Muscle of back (tissue), 3 donors: ENCODE measurements at regions not wholly inside any gene's neighbourhood (a gene's known extent, or its start where the extent isn't known, plus 50 kb on each side); places are given as distances from the start of the nearest gene placed in this dataset.
"Not testable (repeated sequence)": the region's sequence is repeated elsewhere in the genome, so short reads cannot be mapped to it uniquely, and the experiment has no call there.

Experiments used
- DNase-seq, 3 donors: peaks; one replicate each; pipeline versions ENCODE4 v3.0.0 to v3.0.0-alpha.2; 2013

DNA sequence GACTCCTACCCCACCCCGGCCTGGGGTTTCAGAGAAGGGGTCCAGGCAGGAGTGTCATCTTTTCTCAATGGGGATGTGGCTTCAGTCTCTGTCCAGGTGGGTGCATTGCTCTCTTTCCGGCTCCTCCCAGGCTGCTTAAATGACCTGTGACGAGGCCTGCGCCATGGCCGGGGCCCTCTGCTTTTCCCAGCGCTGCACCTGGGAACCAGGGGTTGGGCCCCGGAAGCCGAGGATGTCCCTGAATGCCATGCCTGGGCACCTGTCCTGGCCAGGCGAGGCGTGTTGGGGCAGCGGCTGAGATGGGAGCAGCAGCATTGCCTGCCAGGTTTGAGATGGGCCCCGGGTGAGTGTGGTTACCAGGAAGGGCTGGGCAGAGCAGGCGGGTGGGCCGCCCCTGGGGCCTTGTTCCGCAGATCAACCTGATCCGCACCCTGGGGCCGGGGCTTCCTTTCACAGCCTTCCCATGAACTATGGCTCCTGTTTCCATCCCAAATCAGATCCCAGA lies 147.4 kb downstream of the SEC14L1 start:
- no peak for DNase-seq

DNA sequence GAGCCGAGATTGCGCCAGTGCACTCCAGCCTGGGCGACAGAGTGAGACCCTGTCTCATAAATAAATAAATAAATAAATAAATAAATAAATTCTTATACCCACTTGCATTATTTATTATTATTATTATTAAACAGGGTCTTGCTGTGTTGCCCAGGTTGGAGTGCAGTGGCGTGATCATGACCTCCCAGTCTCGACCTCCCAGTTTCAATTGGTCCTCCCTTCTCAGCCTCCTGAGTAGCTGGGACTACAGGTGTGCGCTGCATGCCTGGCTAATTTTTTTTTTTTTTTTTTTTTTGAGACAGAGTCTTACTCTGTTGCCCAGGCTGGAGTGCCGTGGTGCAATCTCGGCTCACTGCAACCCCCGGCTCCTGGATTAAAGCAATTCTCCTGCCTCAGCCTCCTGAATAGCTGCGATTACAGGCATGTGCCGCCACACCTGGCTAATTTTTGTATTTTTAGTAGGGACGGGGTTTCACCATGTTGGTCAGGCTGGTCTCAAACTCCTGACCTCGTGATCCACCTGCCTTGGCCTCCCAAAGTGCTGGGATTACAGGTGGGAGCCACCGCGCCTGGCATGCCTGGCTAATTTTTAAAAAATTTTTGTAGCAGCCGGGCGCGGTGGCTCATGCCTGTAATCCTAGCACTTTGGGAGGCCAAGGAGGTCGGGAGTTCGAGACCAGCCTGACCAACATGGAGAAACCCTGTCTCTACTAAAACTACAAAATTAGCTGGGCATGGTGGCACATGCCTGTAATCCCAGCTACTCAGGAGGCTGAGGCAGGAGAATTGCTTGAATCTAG lies 150.2 kb downstream of the SEC14L1 start:
- not testable (repeated sequence) for DNase-seq

DNA sequence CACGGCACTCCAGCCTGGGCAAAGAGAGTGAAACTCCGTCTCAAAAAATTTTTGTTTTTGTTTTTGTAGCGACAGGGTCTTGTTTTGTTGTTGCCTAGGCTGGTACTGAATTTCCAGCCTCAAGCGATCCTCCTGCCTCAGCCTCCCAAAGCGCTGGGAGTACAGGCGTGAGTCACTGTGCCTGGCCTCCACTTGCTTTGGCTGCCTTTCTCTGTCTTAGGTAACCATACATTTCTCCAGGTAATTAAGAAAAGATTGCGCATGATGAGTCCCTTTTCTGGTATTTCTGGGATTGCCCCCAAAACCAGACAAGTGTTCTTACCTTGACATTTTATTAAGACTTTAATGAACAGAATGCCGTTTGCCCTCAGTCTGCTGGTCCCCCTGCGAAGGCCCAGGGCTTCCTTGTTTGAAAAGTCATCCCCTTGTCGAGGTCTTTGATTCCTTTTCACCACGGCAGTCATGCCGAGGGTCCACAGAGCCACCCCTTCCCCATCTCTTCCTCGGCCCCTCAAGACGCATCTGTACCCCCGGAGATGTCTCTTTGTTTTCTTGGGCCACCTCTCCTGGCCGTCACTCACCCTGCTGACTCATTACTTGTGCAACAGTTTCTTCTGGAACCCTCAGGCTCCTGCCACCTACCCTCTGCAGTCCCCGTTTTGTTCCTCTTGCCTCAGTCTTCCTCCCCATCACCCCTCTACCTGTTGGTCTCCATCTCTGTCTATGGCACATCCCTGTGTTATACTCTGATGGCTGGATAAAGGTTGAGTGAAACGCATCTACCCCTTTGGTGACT lies 151.0 kb downstream of the SEC14L1 start:
- DNase-seq: no peak

DNA sequence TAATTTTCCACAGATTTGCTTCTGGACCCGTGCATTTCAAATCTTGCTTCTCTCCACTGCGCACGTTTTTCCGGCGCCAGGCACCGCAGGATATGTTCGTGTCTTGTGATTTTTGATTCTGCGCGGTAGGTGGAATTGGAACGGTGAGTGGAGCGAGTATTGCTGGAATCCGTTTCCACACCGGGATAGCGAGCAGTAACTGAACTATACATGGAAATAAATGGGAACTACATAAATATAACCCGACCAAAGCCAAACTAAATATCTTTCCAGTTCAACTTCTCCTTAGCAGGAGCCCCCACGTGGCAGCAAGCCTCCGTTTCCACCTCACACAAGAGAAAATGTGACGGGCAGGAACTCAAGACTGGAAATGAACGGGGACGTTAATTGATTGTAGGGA lies 154.0 kb downstream of the SEC14L1 start:
- DNase-seq: no peak

DNA sequence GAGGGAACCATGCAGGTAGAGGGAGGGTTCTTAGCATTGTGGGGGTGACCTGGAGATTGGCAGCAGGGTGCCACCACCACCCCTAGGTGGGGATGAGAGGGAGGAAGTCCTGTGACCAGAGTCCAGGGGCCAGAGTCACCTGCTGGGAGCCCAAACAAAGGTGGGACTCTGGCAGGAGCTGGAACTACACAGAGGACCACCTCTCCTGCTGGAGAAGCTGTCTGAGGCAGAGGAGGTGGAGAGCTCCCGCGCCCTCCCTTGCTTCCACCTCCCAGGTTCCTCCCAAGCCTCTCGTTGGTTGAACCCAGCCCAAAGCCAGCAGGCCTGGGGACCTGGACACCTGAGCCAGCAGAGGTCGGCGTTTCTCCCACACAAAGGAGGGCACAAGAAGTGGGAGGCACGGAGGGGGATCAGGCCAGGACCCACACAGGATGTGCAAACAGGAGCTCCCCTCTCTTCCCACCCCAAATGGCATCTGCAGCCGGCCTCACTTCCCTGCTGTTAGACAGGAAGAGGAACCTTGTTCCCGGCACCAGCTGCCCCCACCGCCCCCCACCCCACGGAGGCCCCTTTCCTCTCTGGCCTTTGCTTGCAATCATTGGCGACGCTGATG lies 154.6 kb downstream of the SEC14L1 start:
- DNase-seq: no peak

DNA sequence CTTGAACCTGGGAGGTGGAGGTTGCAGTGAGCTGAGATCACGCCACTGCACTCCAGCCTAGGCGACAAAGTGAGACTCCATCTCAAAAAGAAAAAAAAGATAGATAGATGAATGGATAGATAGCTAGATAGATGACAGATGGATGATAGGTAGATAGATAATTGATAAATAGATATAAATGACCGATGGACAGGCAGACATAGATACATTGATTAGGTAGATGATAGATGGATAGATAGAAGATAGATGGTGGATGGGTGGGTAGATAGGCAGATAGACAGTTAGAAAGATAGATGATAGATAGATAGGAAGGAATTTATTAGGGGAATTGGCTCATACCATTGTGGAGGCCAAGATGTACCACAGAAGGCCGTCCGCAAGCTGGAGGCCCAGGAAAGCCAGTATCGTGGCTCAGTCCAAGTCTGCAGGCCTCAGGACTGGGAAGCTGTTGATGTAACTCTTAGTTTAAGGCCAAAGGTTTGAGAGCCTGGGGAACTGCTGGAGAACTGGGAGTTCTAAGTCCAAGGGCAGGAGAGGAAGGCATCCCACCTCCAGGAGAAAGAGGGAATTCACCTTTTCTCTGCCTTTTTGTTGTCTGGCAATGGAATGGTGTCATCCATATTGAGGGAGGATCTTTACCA lies 156.1 kb downstream of the SEC14L1 start:
- no peak for DNase-seq

DNA sequence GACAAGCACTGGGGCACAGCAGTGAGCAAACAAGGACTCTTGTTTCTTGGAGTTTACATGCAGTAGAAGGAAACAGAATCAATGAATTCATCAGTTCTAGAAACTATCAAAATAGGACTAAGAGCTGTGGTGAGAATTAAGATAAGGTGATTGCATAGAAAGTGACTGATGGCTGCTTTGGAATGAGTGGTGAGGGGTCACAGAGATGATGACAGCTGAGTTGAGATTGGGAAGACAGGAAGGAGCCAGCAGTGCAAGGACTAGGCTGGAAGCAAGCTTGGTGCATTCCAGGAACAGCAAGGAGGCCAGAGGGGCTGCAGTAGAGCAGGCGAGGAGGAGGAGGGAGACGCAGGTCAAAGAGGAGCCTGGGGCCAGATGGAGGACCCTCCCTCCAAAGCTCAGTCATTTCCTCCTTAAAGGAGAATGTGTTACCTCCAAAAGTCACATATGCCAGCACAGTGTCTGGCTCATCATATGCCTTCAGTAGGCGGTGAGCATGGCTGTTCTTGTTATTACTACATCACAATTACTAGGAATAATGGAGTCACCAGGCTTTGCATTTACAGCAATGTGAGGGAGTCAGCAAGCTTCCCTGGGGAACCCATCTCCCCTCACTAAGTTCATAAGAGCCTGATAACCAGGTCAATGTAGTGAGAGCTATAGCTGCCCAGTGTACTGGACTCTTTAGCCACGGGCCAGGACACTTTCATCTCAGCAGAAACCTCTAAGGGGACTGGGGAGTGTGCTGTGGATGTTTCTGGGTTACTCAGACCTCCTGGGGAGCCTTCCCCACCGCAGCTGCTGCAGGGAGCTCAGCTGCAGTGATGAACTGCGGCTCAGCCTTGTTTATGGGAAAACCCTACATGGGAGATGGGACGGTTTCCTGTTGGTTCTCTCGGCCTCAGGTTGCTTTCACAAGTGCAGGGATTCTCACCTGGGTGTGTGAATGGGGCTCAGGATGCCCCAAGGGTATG lies 157.2 kb downstream of the SEC14L1 start:
- DNase-seq: no peak

DNA sequence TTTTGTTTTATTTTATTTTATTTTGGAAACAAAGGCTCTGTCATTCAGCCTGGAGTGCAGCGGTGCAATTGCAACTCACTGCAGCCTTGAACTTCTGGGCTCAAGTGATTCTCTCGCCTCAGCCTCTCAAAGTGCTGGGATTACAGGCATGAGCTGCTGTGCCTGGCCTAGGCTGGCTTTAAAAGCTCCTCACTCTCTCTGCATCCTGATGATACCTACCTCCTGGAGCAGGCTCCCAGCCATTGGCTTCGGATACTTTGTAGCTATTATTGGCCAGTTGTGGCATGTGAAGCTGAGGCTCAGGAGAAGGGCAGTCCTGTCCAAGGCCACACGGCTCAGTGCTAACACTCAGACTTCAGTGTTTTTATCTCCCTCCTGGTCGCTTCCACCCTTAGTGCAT lies 158.0 kb downstream of the SEC14L1 start:
- no peak for DNase-seq

DNA sequence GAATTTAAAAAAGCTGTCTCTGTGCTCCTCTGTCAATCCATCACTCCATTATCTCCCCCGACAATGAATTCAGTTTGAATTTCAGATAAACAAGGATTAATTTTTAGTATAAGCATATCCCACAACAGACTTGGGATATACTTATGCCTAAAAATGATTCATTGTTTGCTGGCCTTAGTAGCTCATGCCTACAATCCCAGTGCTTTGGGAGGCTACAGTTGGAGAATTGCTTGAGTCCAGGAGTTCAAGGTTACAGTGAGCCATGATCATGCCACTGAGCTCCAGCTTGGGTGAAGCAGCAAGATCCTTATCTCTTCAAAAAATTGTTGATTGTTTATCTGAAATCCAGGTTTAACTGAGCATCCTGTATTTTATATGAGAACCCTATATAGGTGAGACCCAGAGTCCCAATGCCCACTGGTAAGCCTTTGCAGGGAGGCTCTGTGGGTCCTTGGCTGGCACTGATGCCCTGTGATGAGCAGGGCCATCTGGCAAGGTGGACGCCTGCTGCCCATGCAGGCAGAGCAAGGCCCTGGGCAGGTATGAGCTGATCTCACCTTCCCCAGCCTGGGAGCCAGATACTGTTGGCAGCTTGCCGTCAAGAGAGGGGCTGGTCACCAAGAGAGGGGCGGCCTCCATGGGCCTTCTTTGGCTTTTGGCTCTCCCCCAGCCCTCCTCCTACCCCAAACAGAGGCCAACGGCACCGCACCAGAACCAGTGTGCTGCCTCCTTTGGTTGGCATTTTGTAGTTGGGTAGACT lies 158.7 kb downstream of the SEC14L1 start:
- DNase-seq: no peak

DNA sequence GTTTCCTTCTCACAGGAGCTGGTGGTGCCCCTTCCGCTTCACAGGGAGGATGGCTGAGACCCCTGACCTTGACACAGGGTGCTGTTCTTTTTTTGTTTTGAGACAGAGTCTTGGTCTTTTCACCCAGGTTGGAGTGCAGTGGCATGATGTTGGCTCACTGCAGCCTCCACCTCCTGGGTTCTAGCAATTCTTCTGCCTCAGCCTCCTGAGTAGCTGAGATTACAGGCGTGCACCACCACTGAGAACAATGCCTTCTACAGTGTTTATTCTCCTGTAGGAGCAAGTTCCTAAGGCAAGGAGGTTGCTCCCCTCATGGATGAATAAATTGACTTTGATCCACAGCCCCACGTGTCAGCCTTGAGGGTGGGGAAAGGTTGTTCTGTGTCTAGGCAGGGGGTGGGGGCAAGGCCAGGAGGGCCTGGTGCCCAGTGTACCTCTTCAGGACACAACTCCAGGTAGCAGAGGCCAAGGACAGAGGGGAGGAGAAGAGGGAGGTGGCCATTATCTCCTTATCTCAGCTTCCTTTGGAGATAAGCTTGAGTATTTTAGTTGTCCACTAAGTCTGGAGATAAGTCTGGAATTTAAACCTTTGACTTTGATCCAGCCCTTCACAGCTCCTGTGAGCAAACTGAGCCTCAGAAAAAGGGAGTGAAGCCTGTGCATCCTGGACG lies 159.4 kb downstream of the SEC14L1 start:
- no peak for DNase-seq

DNA sequence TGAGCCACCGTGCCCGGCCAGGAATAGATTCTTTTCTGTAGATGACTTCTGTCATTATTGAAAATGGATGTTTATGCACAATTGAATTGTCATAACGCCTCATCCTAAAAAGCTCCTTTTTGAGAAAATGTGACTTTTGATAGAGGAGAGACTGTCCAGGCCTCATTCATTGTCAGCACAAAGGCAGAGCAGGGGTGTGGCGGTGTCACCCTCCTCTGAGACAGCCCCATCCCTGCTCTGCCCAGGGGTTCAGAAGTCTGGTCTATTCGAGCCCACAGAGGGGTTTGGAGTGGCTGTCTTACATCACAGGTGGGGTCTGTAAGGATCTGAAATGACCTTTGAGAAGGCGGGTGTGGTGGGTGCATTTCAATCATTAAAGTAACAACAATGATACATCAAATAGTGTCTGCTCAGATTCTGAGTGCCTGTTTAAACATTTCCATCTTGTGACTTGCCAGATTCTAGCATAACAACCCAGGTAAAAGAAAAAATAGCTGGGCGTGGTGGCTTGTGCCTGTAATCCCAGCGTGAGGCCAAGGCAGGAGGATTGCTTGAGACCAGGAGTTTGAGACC lies 161.0 kb downstream of the SEC14L1 start:
- DNase-seq: no peak

DNA sequence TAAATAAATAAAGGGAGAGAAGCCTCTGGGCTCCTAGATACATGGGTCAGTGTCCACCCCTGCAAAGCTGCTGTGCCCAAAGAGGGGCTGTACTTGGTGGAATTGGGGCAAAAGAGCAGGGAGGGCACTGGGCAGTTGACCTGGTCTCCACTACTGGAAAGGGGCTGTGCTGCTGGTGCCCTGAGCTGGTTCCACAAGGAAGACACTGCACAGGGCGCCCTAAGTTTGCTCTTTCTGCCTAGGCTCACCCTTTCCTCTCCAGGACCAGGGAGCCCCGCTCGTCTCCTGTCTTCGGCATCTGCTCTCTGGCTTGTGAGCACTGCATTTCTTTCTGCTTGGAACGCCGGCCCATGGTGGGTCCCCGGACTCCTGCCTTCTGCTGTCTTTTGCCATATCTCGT lies 161.9 kb downstream of the SEC14L1 start:
- no peak for DNase-seq

DNA sequence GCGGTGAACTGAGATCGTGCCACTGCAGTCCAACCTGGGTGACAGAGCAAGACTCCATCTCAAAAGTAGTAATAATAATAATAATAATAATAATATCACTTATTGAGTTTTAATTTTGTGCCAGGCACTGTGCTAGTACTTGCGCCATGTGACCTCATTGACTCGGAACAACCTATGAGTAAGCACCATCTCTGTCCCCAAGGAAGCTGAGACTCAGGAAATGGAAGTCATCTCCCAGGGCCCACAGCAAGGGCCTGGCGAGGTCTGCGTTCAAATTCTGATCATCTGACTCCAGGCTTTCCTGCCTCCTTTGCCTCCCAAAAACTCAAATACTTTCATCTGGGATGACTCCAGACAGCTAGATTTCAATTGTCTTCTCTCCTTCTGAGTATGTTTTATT lies 162.9 kb downstream of the SEC14L1 start:
- DNase-seq: no peak

DNA sequence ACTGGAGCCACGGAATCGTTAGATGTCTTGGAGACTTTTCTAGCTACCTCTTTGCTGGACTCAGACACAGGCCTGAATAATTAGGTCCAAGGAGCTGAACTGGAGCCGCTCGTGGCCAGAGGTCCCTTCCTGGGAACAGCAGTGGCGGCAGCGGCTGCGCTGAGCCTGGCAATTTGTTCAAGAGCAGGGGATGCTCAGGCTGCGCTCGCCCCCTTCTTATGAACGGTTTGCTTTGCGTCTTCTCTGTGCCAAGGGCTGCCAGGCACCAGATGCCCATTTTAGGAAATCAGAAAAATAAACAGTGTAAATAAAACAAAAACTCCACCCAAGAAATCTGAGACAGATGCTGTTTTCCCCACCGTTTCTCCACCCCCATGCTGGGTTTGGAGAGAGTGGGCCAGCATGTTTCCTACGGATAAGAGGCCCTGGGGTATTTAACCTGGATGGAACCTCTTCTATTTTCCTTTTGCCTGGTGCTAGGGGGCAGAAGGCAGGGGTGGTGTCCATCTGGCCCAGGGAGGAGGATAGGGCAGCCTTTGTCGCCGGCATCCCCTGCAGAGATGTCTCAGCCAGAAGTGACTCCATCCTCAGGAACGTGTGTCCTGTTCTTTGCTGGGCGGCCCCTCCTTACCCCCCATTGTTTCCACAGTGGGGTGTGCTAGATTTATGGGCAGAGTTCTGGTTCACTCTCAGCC lies 163.4 kb downstream of the SEC14L1 start:
- no peak for DNase-seq

DNA sequence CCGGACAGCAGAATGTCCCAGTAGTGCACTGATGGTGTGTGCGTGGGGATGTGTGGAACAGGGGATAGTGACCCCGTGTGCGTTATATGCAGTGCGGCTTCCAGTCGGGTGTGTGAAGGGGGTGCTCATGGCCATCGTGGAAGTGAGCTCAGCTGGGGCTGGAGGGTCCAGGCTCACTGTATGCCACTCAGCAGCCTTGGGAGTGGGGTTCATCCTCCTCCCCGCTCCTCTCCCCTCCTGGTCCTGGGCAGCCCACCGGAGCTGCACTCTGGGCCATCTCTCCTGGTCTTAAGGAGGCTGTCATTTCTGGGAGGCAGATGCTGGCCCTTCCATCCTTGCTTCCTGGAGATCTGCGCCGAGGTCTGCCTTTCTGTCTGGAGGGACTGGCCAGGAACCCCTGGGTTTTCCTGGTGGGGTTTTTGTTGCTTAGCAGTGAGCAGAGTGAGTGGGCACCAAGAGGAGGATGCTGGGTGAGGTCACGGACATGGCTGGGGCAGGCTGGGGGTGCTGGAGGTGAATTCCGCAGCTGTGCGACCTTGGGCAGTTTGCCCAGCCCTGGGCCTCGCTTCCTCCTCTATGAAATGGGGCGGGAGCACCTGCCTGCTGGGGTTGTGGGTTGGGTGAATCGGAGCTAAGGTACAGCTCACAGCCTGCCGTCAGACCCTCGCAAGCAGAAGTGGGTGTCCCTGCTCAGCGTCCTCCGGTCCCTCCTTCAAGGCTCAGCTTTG lies 164.1 kb downstream of the SEC14L1 start:
- DNase-seq: no peak

DNA sequence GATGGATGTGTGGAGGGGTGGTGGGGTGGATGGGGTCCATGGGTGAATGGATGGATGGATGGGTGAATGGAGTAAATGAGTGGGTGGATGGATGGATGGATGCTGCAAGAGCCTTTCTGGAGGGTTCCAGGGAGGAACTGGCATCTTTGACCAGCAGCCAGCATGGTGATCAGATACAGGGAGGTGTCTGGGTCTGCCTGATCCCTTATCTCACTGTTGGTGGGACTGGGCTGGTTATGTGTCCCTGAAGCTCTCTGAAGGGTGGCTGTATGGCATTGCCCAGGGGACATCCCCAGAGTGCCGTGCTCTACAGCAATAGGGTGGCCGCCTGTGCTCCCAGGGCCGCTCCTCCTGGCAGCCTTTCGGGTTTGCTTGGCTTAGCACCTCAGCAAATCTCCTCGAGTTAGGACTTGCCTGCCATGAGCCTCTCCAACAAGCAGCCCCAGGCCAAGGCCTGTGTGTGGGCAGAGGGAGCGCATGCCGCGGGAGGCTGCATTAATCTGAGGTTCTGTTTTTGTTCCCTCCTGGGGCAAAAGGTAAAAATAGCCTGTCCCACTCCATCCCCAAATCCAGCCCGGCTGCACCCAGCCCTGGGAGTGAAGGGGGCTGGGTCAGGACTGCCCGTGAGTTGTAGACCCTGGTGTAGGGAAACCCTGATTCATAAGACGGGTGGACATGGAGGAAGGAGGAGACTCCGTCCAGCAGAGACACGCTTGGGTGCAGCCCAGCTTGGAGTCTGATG lies 165.4 kb downstream of the SEC14L1 start:
- DNase-seq: no peak
